Fibroblast of skin of back (primary cell): ENCODE measurements at regions not wholly inside any gene's neighbourhood (a gene's known extent, or its start where the extent isn't known, plus 50 kb on each side); places are given as distances from the start of the nearest gene placed in this dataset.
A peak's percentile ranks its signal among the peaks of the same experiment; 100 is the strongest.

Source experiments
- DNase-seq: peaks from one replicate; pipeline ENCODE4 v3.0.0-alpha.2; 2013

GRCh38 chrX:97766501-97767095 is 882.9 kb downstream of the RPA4 start:
- no peak for DNase-seq

- DNase-seq, result no peak
Observed at GRCh38 chrX:97787311-97787710, 903.6 kb downstream of the RPA4 start.

- no peak for DNase-seq
Observed at GRCh38 chrX:97787849-97788248, 904.1 kb downstream of the RPA4 start.

GRCh38 chrX:97790850-97791249 is 907.1 kb downstream of the RPA4 start:
- no peak for DNase-seq

GRCh38 chrX:97797076-97797475 is 913.4 kb downstream of the RPA4 start:
- no peak for DNase-seq

- peak; percentile 45 for DNase-seq
Observed at GRCh38 chrX:97806238-97806637, 922.5 kb downstream of the RPA4 start.

- no peak for DNase-seq
Observed at GRCh38 chrX:97806946-97807345, 923.2 kb downstream of the RPA4 start.

GRCh38 chrX:97820170-97820569 is 936.5 kb downstream of the RPA4 start:
- DNase-seq, result no peak

- DNase-seq, result no peak
Observed at GRCh38 chrX:97828471-97828870, 944.8 kb downstream of the RPA4 start.

GRCh38 chrX:97835969-97836368 is 952.3 kb downstream of the RPA4 start:
- DNase-seq, result no peak

GRCh38 chrX:97841544-97842179 is 958.0 kb downstream of the RPA4 start:
- DNase-seq, result no peak

GRCh38 chrX:97842468-97843199 is 958.9 kb downstream of the RPA4 start:
- DNase-seq, result no peak

- no peak for DNase-seq
Observed at GRCh38 chrX:97843200-97843811, 959.6 kb downstream of the RPA4 start.

GRCh38 chrX:97844161-97844560 is 960.5 kb downstream of the RPA4 start:
- no peak for DNase-seq

GRCh38 chrX:97844943-97845342 is 961.2 kb downstream of the RPA4 start:
- DNase-seq, result no peak

- no peak for DNase-seq
Observed at GRCh38 chrX:97845451-97845850, 961.7 kb downstream of the RPA4 start.

- DNase-seq, result no peak
Observed at GRCh38 chrX:97846228-97846627, 962.5 kb downstream of the RPA4 start.

- no peak for DNase-seq
Observed at GRCh38 chrX:97846718-97847237, 963.1 kb downstream of the RPA4 start.

GRCh38 chrX:97847885-97848679 is 964.4 kb downstream of the RPA4 start:
- DNase-seq, result no peak

GRCh38 chrX:97849951-97850350 is 966.2 kb downstream of the RPA4 start:
- DNase-seq, result no peak

GRCh38 chrX:97850911-97851310 is 967.2 kb downstream of the RPA4 start:
- DNase-seq, result no peak

- no peak for DNase-seq
Observed at GRCh38 chrX:97854086-97854485, 970.4 kb downstream of the RPA4 start.
